Lower lobe of right lung (tissue), 2 donors: ENCODE measurements at regions not wholly inside any gene's neighbourhood (a gene's known extent, or its start where the extent isn't known, plus 50 kb on each side); places are given as distances from the start of the nearest gene placed in this dataset.

Experiments
- ATAC-seq, 2 donors: fragments of 200-7000 bp; cut with Tn5 transposase; one replicate each; pipeline ENCODE4 v1.9.1; 2020 to 2022; ENCODE audit warnings: mild to moderate bottlenecking in 2 of 2, moderate library complexity in 2 of 2
- DNase-seq: peaks from one replicate; pipeline ENCODE4 v3.0.0-alpha.2; 2020
- H3K27ac ChIP-seq: fragments of 200-600 bp; one replicate; pipeline ENCODE4 v1.8.0; 2022
- H3K27me3 ChIP-seq: fragments of 200-600 bp; one replicate; pipeline ENCODE4 v1.8.0; 2022; ENCODE audit warnings: low read depth
- H3K36me3 ChIP-seq: fragments of 200-600 bp; one replicate; pipeline ENCODE4 v1.8.0; 2022; ENCODE audit warnings: mild to moderate bottlenecking
- H3K4me1 ChIP-seq: fragments of 200-600 bp; one replicate; pipeline ENCODE4 v1.8.0; 2022
- H3K4me3 ChIP-seq: fragments of 200-600 bp; one replicate; pipeline ENCODE4 v1.8.0; 2022; ENCODE audit warnings: mild to moderate bottlenecking
- H3K9me3 ChIP-seq: fragments of 200-600 bp; one replicate; pipeline ENCODE4 v1.8.0; 2022
- intact Hi-C: fragments of 100-400 bp; cut with DNase I; formaldehyde crosslinking; loops from one replicate; pipeline ENCODE4 v1.11.0; 2022
- TF ChIP-seq, protein P1 (sequence below): fragments of 200-600 bp; IDR thresholded peaks from one replicate; pipeline ENCODE4 v1.8.0; 2022; ENCODE audit warnings: antibody characterized with exemption, mild to moderate bottlenecking
- donor health status: DM: no; HTN: yes; CAD: no; lungs with severe emphysema.

DNA sequence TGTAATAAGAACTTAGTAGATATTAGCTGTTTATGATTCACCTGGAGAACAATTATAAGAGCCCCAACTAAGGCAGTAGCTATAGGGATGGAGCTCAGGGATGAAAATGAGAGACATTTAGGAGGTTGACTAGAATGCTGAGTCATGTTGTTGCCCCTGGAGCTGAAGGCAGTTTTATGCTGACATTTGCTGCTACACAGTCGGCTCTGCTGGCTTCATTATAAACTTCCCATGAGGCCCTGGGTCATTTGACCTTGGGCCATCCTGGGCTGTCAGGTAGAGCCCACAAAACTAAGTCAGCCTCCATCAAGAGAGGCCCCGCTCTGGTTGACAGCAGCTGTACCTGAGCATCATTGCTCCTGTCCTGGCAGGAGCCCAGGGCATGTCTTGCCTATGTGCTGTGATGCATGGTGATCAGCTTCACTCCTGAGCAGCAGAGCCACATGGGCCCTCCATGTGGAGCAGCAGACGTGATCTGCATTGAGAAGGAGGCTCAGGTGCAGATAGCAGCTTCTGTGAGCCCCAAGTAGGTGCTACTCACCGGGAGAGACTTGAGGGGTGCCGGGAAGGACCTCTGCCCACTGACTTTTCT, 112.4 kb downstream of the TBX19 start:
- TF ChIP-seq, protein P1, sequence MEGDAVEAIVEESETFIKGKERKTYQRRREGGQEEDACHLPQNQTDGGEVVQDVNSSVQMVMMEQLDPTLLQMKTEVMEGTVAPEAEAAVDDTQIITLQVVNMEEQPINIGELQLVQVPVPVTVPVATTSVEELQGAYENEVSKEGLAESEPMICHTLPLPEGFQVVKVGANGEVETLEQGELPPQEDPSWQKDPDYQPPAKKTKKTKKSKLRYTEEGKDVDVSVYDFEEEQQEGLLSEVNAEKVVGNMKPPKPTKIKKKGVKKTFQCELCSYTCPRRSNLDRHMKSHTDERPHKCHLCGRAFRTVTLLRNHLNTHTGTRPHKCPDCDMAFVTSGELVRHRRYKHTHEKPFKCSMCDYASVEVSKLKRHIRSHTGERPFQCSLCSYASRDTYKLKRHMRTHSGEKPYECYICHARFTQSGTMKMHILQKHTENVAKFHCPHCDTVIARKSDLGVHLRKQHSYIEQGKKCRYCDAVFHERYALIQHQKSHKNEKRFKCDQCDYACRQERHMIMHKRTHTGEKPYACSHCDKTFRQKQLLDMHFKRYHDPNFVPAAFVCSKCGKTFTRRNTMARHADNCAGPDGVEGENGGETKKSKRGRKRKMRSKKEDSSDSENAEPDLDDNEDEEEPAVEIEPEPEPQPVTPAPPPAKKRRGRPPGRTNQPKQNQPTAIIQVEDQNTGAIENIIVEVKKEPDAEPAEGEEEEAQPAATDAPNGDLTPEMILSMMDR: no peak
- Histone ChIP-seq H3K36me3 (no peaks in the 10 kb centered on the region), H3K4me3 (no peak overlapping the region), H3K9me3 (no peaks in the 10 kb centered on the region), H3K27me3 (no peaks in the 10 kb centered on the region), H3K4me1 (no peaks in the 10 kb centered on the region), H3K27ac (no peak overlapping the region)
- peak in 1 of 2 donors; percentile 23 for ATAC-seq
- intact Hi-C loops: no loop called here
- DNase-seq: no peak

DNA sequence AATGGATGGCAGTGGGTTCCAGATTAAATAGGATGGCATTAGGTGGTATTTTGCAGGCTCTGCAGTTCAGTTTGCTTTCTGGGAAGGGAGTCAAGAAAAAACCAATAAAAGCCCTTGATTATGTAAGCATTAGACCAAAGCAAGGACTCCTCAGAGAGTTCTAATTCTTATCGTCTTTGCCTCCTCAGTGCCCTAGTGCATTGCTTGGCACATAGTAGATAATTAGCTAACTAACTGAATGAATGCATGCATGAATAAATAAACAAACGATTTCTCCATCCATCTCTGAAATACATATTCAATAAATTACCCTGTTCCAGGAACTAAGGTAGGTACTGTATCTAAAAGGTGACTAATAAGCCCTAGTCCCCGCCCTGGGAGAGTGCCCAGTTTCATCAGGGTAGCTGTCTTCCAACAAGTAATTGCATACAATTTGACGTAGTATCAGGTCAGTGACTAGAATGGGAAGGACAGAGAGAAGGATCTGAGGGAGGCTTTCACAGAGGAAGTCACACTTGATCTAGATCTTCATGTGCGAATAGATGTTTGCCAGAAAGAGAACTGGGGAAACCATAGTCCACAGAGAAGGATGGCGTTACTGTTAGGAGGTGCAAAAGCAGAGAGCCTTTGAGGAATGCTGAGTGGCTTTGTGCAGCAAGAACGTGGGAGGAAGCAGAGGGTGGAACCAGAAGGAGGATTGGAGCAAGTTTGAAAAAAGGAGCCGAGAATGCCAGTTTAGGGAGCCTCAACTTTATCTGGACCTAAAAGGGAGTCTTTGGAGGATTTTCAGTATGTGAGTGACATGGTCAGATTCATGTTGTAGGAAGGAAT, 111.4 kb downstream of the TBX19 start:
- ATAC-seq: peak in 1 of 2 donors; percentile 22
- Histone ChIP-seq H3K27ac (no peak overlapping the region), H3K4me3 (no peak overlapping the region), H3K36me3 (no peaks in the 10 kb centered on the region), H3K9me3 (no peaks in the 10 kb centered on the region), H3K4me1 (no peaks in the 10 kb centered on the region), H3K27me3 (peaks cover 2% of the 10 kb centered on the region)
- DNase-seq: no peak
- intact Hi-C loops: no loop called here
- TF ChIP-seq, protein P1: no peak

DNA sequence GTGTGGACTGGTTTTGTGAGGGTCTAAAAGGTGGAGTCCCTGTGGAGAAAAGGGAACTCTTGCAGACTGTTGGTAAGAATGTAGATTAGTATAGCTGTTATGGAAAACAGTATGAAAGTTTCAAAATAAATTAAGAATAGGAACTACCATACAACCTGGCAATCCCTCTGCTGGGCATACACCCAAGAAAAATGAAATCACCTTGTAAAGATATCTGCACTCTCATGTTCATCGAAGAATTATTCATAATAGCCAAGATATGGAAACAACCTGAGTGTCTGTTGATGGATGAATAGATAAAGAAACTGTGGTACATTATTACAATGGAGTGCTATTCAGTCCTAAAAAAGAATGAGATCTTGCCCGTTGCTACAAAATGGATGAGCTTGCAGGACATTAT, 109.6 kb downstream of the TBX19 start:
- no peak for ATAC-seq

DNA sequence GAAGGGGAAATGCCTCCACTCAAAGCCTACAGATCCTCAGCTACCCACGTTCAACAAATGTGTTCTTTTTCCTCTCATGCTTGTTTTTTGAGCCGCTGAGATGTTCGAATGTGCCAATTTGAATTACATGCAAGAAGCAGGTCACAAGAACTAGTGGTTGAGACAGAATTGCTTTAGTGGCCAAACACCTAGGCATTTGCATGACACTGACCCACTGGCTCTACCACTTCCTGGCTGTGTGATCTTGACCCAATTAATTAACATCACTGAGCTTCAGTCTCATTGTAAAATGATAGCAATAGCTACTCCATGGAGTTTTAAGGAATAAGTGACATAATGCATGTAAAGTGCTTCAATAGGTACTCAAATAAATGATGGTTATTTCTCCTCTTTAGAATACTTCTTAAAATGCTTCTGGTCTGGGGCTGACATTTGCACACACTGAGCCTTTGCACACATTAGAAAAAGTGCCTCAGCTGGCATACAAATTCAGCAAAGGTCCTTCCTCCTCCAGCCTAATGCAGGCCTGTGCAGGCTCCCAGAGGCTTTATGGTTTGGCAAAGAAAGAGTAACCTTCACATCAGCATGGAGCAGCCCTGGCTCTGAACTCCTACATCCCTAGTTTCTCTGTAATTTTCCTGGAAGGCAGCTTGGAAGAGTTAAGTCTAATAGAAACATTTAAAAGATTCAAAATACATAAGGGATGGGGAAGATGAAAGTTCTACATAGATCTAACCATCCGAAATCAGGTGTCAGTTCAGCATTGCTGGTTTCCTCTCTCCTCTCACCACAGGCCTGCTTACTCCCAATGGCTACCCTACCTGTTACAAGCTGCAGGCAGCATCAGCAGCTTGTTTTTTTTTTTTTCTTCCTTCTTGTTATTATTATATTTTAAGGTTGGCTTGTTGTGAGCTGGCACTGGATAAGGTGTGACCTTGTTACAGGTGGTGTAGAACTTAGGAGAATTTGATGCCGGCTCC, 107.4 kb downstream of the TBX19 start:
- ATAC-seq (no peak), DNase-seq (no peak)
- no peaks in the 10 kb centered on the region for H3K9me3 ChIP-seq
- H3K27me3 ChIP-seq: peaks cover 6% of the 10 kb centered on the region
- no peak overlapping the region for H3K27ac ChIP-seq
- H3K4me1 ChIP-seq: no peaks in the 10 kb centered on the region
- intact Hi-C loops: no loop called here
- no peaks in the 10 kb centered on the region for H3K36me3 ChIP-seq
- no peak overlapping the region for H3K4me3 ChIP-seq
- TF ChIP-seq, protein P1: no peak

More for the DNA sequence above, 109.6 kb downstream of the TBX19 start:
- no peaks in the 10 kb centered on the region for H3K36me3 ChIP-seq
- DNase-seq: no peak
- H3K27ac ChIP-seq: no peak overlapping the region
- no peaks in the 10 kb centered on the region for H3K4me1 ChIP-seq
- H3K27me3 ChIP-seq: peaks cover 6% of the 10 kb centered on the region
- no peaks in the 10 kb centered on the region for H3K9me3 ChIP-seq
- no peak overlapping the region for H3K4me3 ChIP-seq
- TF ChIP-seq, protein P1: no peak
- intact Hi-C loops: no loop called here

DNA sequence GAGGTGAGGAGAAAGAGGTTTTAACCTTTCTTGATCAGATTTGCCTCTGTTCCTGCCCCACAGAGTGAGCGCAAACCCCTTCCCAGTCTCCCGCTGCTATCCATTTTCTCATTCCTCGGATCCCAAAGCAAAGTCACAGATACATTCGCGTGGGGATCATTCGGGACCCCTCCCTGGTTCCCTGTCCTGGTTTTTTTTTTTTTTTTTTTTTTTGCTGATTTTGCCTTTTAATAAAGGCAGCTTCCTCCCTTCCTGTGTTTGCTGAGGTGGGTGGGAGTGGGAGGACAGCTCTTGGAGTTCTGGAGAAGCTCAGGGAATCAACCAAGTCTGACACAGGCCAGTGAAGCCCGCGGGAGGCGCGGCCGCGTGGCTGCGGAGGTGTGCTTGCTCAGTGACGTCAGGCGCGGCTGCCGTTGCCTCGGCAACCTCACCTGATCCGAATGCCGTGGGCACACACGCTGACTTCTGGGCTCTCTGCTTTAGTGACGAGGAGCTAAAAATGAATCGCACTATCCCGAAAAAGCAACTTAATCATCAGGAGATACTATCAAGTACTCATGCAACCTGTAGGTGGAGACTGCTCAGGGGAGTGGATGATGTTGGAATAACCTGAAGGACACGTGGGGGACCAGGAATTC, 106.4 kb downstream of the TBX19 start:
- peak; percentile 75 for DNase-seq
- intact Hi-C loops: no loop called here
- Histone ChIP-seq H3K9me3 (no peaks in the 10 kb centered on the region), H3K27me3 (peaks cover 6% of the 10 kb centered on the region), H3K4me1 (no peaks in the 10 kb centered on the region), H3K4me3 (no peak overlapping the region), H3K27ac (no peak overlapping the region), H3K36me3 (no peaks in the 10 kb centered on the region)
- peak; percentile 85 to 95 for ATAC-seq
- TF ChIP-seq, protein P1: no peak
